ENCODE measurements at regions not wholly inside any gene's neighbourhood (a gene's known extent, or its start where the extent isn't known, plus 50 kb on each side); places are given as distances from the start of the nearest gene placed in this dataset.

DNA sequence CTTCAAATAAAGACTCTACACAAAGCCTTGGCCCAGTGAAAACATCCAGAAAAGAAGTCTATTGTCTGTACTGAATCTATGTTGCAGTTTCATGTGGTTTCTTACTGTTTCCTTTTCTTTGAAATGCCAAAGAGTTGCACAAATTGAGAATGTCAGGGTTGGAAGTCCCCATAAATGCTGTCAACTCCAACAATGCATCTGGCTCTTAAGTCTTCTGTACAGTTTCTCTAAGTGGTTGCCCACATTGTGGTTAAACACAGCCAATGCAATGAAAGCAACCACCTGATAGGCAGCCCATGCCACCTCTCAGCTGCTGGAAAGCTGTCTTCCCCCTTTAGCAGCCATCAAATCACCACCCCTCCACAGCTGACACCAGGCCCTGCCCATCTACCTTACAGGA, 67.2 kb upstream of the C1GALT1C1 start:
- Histone ChIP-seq H3K4me1 (ENCODE audit: low read depth) (no peaks in the 10 kb centered on the region), H3K4me3 (no peak overlapping the region), H3K27ac (no peak overlapping the region), H3K36me3 (no peaks in the 10 kb centered on the region), H3K9me3 (ENCODE audit: low read depth) (no peaks in the 10 kb centered on the region), H3K27me3 (no peaks in the 10 kb centered on the region)
- TF ChIP-seq, protein P1, sequence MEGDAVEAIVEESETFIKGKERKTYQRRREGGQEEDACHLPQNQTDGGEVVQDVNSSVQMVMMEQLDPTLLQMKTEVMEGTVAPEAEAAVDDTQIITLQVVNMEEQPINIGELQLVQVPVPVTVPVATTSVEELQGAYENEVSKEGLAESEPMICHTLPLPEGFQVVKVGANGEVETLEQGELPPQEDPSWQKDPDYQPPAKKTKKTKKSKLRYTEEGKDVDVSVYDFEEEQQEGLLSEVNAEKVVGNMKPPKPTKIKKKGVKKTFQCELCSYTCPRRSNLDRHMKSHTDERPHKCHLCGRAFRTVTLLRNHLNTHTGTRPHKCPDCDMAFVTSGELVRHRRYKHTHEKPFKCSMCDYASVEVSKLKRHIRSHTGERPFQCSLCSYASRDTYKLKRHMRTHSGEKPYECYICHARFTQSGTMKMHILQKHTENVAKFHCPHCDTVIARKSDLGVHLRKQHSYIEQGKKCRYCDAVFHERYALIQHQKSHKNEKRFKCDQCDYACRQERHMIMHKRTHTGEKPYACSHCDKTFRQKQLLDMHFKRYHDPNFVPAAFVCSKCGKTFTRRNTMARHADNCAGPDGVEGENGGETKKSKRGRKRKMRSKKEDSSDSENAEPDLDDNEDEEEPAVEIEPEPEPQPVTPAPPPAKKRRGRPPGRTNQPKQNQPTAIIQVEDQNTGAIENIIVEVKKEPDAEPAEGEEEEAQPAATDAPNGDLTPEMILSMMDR (IDR thresholded peaks at IDR 0.05; ENCODE audit: low read depth, low read length): no peak
- DNase-seq (ENCODE audit: low read depth in 1 of 2, low spot score in 1 of 2): no peak

DNA sequence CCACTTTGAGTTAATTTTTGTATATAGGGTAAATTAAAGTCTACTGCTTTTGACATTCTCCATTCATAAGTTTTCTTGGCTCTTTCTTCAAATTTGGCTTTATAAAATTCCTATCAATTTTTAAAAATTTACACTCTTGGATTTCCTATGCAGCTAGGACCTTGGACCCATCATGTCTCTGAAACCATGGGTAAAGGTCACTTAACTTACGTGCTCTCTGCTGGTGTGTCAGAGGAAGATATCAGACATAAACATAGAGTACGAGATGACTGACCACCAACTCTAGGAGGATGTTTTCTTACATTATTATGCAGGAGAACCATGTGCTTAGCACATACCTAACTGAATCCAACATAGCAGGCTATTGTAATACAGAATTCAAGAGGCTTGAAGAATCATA, 62.5 kb upstream of the C1GALT1C1 start:
- Histone ChIP-seq H3K27me3 (no peaks in the 10 kb centered on the region), H3K36me3 (no peaks in the 10 kb centered on the region), H3K9me3 (ENCODE audit: low read depth) (no peaks in the 10 kb centered on the region), H3K27ac (no peak overlapping the region), H3K4me1 (ENCODE audit: low read depth) (no peaks in the 10 kb centered on the region), H3K4me3 (no peak overlapping the region)
- TF ChIP-seq, protein P1 (IDR thresholded peaks at IDR 0.05; ENCODE audit: low read depth, low read length): no peak
- DNase-seq (ENCODE audit: low read depth in 1 of 2, low spot score in 1 of 2): no peak

GRCh38 chrX:120690941-120691340, 61.1 kb upstream of the C1GALT1C1 start:
- Histone ChIP-seq H3K27me3 (no peaks in the 10 kb centered on the region), H3K36me3 (no peaks in the 10 kb centered on the region), H3K4me3 (no peak overlapping the region), H3K27ac (no peak overlapping the region), H3K9me3 (ENCODE audit: low read depth) (no peaks in the 10 kb centered on the region), H3K4me1 (ENCODE audit: low read depth) (no peaks in the 10 kb centered on the region)
- no peak for DNase-seq (ENCODE audit: low read depth in 1 of 2, low spot score in 1 of 2)
- TF ChIP-seq, protein P1 (IDR thresholded peaks at IDR 0.05; ENCODE audit: low read depth, low read length): no peak

DNA sequence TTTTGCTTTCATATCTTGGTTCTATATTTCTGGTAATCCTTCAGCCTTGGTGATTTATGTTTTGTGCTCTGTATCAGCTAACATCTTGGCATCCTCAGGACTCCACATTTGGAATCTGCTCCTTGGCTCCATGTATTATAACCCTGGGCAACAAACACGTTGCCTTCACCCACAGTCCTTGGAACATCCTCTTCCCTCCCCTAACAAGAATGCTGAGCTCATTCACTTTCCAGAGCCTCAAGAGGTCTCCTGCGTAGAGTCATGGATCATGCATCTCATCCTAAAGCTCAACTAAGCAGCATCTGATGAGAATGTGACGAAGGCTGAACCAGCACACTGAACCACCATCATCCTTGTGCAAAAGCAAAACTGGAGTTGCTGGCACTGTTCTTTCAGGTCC, 60.5 kb upstream of the C1GALT1C1 start:
- no peak overlapping the region for H3K27ac ChIP-seq
- H3K36me3 ChIP-seq: no peaks in the 10 kb centered on the region
- H3K9me3 ChIP-seq (ENCODE audit: low read depth): no peaks in the 10 kb centered on the region
- H3K4me1 ChIP-seq (ENCODE audit: low read depth): no peaks in the 10 kb centered on the region
- no peaks in the 10 kb centered on the region for H3K27me3 ChIP-seq
- no peak for DNase-seq (ENCODE audit: low read depth in 1 of 2, low spot score in 1 of 2)
- H3K4me3 ChIP-seq: no peak overlapping the region
- TF ChIP-seq, protein P1 (IDR thresholded peaks at IDR 0.05; ENCODE audit: low read depth, low read length): no peak

GRCh38 chrX:120680090-120680489, 50.2 kb upstream of the C1GALT1C1 start:
- DNase-seq (ENCODE audit: low read depth in 1 of 2, low spot score in 1 of 2): no peak
- H3K4me3 ChIP-seq: no peak overlapping the region

More at GRCh38 chrX:120680090-120680489, 50.2 kb upstream of the C1GALT1C1 start:
- no peaks in the 10 kb centered on the region for H3K4me1 ChIP-seq (ENCODE audit: low read depth)
- H3K9me3 ChIP-seq (ENCODE audit: low read depth): no peaks in the 10 kb centered on the region
- no peaks in the 10 kb centered on the region for H3K27me3 ChIP-seq
- no peaks in the 10 kb centered on the region for H3K36me3 ChIP-seq
- TF ChIP-seq, protein P1 (IDR thresholded peaks at IDR 0.05; ENCODE audit: low read depth, low read length): no peak
- no peak overlapping the region for H3K27ac ChIP-seq
